NCI-H2029 treated with DMSO at 0.1 percent for 48 hours (cell line): ENCODE measurements at regions not wholly inside any gene's neighbourhood (a gene's known extent, or its start where the extent isn't known, plus 50 kb on each side); places are given as distances from the start of the nearest gene placed in this dataset.

Source experiments
- DNase-seq: peaks from one replicate; lab custom pipeline; 2025; lab: John Stamatoyannopoulos, UW

DNA sequence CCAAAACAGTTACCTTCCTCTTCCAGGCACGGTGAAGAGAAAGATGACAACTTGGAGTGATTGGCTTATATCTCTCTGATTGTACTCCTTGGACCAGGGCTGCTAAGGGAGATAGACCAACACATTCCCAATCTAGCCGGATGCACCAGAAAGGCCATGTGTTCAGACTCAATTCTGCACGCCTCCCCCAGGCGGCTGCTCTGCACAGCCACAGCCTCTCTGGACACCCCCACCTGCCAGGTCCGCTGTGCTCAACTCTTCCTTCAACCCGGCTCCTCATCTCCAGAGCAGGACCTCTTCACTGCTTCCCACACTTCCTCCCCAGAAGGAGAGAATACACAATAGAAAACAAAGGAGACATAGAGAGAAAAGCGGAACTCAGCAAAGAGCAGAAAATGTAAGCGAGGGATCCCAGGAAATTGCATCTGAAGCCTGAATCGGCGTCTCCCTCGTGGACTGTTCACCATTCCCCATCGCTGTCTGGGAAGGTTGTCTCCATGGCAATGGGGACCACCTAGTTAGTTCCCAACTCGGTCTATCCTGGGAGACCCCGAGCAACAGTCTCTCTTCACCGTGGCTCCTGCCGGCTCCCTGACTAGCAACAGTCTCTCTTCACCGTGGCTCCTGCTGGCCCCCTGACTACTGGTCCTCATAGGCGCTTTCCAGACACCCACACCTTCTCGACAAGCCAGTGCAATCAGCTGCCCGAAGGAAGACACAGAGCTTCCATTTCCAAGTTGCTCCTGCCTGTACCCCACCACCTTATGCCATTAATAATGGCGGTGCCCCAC, 361.7 kb upstream of the MYT1L start:
- DNase-seq = no peak

DNA sequence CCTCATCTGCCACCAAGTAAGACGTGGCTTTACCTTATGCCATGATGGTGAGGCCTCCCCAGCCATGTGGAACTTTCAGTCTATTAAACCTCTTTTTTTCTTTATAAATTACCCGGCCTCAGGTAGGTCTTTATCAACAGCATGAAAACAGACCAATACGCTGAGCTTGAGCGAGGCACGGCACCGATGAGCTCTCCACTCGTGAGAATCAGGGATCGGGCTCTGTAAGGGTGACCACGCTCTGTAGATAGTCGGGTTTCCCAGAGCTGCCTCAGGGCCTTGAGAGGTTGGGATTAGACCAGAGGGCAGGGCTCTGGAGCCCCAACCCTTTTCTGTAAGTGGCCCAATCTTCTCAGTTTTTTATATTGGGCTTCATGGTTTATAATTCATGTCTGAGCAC, 360.3 kb upstream of the MYT1L start:
- DNase-seq = no peak

GRCh38 chr2:2690985-2691384, 359.9 kb upstream of the MYT1L start:
- DNase-seq = no peak

DNA sequence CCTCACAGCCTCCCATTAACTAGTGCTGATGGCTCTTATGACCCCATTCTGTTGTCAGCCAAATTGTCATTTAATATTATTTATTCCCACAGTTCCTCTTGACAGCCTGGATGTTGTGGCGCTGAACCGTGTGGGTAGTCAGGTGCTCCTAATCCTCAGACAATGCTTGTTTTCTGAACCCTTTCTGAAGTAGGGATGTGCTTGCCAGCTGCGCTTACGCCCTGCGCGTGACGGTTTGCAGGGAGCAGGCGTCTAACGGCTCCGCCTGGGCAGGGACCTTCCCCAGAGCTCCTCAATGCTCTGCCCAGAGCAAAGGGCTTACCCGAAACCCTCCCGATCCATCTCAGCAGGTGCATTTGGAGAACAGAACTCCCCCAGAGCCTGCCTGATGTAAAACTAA, 358.2 kb upstream of the MYT1L start:
- DNase-seq = peak; percentile 20

DNA sequence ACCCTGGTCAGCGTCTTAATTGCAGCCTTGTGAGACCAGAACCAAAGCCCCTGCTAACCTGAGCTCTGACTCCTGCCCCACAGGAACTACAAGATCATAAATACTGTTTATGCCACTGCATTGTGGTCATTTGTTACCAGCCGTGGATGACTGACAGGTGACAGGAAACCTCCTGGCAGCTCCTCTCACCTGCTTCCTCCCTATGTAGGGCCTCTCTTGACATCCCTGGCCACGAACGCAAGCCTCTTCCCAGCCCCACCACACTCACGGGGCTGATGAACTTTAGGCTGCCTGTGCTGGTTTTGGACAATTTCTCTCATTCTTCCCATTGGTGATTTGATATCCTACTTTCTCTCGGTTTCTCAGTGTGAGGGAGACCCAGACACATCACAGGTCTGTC, 357.2 kb upstream of the MYT1L start:
- DNase-seq = no peak

DNA sequence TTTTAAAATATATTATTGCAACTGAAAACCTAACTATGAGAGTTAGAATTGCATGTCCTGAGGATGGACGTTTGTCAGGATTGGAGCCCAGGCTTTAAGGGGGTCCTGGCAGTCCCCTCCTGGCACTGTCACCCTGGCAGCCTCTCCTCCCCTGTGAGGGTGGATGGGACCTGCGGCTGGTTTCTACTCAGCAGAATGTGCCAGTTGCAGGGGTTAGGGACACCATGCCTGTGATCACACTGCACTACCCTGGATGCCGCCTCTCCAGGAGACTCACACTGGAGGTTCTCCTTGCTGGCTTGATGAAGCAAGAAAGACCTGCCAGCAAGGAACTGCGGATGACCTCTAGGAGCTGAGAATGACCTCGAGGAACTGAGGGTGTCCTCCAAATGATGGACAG, 356.7 kb upstream of the MYT1L start:
- no peak for DNase-seq

- DNase-seq = no peak
Measured at GRCh38 chr2:2686222-2686621, 355.1 kb upstream of the MYT1L start.

DNA sequence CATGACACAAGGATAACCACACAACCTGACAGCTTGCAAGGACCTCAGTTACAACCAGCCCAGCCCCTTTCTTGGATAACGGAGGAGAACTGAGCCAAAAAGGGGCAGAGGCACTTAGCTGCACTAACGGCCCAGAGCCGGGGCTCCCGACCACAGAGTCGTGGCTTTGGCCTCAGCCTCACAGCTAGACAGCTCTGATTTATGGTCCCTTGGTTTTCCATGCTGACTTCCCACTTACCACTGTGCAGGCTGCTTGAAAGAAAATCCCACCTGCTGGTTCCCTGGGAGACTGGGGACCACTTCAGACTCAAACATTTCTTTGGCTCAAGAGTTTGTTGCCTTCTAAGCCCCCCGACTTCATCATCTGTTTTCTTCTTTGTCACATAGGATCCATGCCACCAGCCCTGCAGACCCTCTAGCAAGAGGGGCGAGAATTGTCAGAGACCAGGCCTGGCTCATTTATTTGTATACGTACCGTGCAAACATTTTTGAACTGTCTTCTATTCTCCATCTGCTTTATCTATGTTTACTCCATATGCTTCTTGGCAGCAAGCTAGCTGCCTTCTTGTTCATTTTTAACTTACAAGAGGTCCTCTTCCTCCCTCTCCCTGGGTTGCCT, 352.6 kb upstream of the MYT1L start:
- DNase-seq = no peak

DNA sequence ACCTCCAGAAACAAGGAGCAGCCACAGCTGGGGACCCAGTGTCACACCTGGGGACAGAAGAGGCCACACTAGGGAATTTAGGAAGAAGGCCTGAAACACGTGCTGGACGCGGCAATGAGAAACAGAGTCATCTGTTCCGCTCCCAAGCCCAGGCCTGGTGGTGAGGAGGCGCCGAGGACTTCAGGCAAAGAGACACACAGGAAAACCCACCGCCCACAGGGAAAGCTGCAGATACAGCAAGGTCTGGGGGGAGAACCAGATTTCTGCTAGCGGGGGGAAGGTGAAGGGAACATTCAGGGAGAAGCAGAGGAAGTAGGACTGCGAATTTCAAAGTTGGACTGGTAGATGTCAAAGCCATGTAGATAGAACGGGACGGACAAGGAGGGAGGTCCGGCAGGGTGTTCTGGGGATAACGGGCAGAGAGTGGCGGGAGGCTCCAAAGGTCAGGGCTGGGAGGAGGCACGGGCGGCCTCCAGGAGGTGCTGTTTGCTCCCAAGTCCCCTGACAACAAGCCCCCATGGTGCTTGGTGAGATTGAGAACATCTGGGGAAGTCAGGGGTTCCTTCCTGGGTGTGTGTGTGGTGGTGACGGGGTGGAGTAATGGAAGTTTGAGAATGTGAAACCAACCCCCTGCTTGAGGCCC, 351.7 kb upstream of the MYT1L start:
- no peak for DNase-seq

- no peak for DNase-seq
Measured at GRCh38 chr2:2681711-2682251, 350.7 kb upstream of the MYT1L start.

DNA sequence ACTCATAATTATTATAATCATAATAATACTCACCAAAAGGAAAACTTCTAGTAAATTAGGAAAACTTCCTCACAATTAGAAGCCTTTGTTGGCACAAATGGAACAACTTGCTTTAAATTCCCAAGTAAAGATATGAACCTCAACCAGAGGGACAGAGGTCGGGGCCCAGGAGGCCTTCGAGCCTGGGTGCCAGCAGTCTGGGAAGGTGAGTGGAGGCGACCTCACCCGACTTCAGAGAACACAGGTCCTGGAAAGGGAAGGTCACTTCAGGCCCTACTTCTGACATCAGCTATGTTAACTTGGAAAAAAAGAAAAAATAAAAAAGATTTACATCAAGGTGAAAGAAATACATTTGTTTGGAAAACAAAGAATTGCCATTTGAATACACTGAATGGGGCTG, 350.0 kb upstream of the MYT1L start:
- no peak for DNase-seq

DNA sequence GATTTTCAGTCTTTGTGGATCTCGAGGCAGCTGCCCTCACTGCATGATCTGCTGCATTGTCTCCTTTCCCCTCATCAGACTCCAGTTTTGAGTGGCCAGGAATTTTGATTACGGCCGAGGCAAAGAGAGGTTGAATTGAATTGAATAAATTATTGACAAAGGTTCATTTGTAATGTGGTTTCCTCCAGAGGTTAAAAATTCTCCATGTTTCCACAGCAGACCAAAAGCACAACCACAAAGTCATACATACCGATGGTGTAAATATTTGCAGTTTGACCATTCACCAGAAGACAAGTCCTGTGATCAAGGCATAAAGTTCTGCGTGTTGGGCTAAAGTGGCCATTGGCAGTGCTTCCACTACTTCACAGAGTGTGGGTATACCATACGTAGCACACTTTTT, 343.8 kb upstream of the MYT1L start:
- no peak for DNase-seq

DNA sequence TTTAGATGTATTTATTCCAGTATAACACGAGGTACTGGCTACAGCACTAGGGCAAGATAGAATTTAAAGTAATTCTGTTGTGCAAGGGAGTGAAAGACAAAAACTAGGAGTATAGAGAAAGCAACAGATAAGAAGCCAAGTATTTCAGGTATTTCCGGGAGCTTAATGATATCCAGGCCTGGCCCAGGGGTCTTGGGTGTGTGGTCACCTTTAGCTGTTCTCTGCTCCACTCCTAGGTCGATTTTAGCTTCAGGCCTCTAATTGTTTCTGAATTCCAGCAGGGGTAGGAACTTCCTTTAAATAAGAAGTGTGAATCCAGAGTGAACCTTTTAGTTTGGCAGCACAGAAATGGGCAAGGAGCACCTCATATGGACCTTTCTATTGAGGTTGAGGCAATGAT, 342.3 kb upstream of the MYT1L start:
- no peak for DNase-seq

DNA sequence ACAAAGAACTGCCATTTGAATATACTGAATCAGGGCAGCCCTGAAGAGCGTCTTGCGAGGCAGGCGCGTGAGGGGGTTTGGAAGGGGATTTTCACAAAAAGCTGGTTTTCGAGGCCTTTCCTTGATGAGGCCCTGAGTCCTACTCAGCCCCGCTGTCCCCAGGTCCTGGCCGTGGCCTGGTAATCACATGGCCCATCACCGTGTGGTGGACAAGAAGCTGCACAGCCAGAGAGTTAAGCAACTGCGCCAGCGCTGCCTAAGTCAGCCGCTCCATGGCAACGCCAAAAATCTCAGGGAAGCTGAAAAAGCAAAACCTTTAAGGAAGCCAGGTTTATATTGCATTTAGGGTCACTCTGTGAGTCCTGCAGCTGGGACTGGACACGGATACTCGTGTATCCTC, 341.2 kb upstream of the MYT1L start:
- no peak for DNase-seq

- DNase-seq = no peak
Measured at GRCh38 chr2:2671826-2672225, 340.8 kb upstream of the MYT1L start.

GRCh38 chr2:2669316-2669715, 338.2 kb upstream of the MYT1L start:
- DNase-seq = no peak

- no peak for DNase-seq
Measured at GRCh38 chr2:2668681-2669265, 337.7 kb upstream of the MYT1L start.

DNA sequence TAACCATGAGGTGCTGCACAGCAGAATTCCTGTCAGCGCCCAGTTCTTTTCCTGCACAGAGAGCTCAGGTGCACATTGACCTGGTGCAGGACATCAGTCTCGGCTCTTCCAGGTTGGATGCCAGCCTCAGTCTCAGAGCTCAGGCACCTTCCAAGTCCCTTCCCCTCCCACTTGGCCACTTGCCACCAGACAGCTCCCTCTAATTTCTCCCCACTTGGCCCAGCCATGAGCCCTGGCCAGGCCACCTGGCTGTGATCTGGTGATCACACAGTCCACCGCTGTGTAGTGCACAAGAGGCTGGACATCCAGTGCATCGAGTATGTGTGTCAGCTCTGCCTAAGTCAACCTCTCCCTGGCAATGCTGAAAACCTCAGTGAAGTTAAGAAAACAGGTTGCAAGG, 336.6 kb upstream of the MYT1L start:
- DNase-seq = no peak

GRCh38 chr2:2665834-2666133, 334.7 kb upstream of the MYT1L start:
- no peak for DNase-seq

DNA sequence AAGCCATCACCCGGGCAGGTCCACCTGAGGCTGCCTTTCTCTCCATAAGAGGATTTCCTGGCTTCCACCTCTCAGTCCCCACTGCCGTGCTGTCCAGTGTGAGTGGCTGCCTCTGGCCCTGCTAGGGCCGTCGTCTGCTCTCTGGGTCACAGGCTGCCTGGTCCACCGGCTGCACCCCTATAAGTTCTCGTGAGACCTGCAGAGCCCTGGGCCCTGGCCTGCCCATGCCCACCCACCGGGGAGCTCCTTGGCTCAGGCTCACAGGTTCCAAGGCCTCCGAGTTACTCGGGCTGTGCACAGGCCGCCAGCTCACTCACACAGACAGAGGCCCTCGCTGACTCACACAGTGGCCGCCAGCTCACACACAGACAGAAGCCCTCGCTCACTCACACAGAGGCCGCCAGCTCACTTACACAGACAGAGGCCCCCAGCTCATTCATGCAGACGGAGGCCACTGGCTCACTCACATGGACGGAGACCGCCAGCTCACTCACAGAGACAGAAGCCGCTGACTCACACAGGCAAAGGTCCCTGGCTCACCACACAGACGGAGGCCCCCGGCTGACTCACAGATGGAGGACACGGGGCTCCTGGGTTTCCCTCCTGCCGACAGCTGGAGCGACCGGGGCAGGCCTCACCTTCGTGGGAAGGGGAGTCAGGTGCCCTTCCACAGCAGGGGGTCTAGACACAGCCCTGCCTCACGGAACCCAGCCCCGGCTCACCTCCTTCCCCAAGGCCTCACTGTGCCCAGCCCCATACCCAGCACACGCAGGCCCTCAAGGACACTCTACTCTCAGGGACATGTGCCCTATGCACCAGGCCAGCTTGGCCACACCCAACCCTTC, 334.1 kb upstream of the MYT1L start:
- no peak for DNase-seq

DNA sequence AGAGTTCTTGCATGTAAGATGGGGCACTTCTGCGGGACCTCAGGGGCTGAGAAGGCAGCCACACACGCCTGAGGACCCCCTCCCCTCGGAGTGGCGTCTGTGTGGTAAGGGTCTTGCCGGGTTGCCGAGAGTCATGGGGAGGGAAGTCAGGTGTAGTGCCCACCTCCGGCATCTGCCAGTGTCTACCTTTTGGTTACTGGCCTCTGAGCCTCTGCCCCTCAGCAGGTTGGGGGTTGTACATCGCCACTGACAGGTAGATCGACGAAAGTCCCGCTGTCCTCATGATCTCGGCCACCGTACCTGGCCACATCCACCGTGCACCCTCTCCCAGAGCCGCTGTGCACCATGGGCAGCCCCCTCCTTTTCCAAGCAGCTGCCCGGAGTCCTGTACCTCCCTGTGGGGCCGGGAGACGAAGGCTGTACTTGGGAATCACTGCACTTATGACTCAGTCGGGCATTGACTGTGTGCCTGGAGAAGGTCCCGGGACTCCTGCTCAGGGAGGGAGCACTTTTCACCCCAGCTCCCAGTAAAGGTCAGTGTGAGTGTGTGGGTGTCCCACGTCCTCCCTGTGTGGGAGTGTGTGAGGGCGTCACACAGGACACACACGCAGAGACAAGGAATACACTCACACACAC, 332.4 kb upstream of the MYT1L start:
- no peak for DNase-seq
